ENCODE measurements at regions not wholly inside any gene's neighbourhood (a gene's known extent, or its start where the extent isn't known, plus 50 kb on each side); places are given as distances from the start of the nearest gene placed in this dataset.

DNA sequence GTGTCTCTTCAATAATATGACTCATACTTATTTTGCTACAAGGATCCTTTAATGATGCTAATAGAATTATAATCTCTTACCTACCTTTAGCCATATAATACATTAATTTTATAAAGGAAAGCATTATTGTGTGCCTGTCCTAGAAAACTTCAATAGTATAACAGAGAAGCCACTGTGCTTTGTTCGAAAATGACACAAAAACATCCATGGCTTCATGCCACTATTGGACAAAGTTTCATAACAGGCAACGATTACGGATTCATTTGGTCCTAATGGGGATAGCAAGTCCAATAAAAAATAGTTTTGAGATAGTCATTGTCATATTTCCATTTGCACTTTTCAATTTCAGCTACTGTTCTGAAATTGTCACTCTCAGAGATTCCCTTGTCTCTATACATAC lies 52.5 kb upstream of the CCDC150 start:
- TF ChIP-seq EZH2 (IDR thresholded peaks at IDR 0.05; ENCODE audit: insufficient read depth, poor library complexity, severe bottlenecking) (no peak), EZH2phosphoT487 (IDR thresholded peaks at IDR 0.05; ENCODE audit: insufficient read depth, low read depth) (no peak)

Data from GM23248 (cell line).